CD14-positive monocyte (primary cell): ENCODE measurements at regions not wholly inside any gene's neighbourhood (a gene's known extent, or its start where the extent isn't known, plus 50 kb on each side); places are given as distances from the start of the nearest gene placed in this dataset.

Experiments used
- DNase-seq, 3 donors: peaks; one replicate each; pipeline ENCODE4 v3.0.0-alpha.2; 2011 to 2022
- H2AFZ ChIP-seq: 2 replicates; pipeline ENCODE4 v1.6.0; 2012; ENCODE audit warnings: mild to moderate bottlenecking, low read depth, low read length, inconsistent platforms; ENCODE audit not compliant: insufficient read depth, poor library complexity, severe bottlenecking
- H3K27ac ChIP-seq, 2 donors: 1 replicate in 1 of 2; 2 replicates in 1 of 2; pipeline ENCODE4 v1.5.1; 2012 to 2013; ENCODE audit warnings: low read length in 2 of 2, control low read depth in 1 of 2, inconsistent platforms in 1 of 2, low read depth in 1 of 2, mild to moderate bottlenecking in 1 of 2
- H3K27me3 ChIP-seq, 2 donors: one replicate each; pipeline versions ENCODE4 v1.6.0 to v1.6.1; 2011 to 2013; ENCODE audit warnings: low read length in 2 of 2; ENCODE audit not compliant: control insufficient read depth in 2 of 2, insufficient read depth in 2 of 2
- H3K36me3 ChIP-seq, 2 donors: replicated peaks in 1 of 2; 1 replicate in 1 of 2; 2 replicates in 1 of 2; pipeline versions ENCODE4 v1.5.1 to v1.6.1; 2012 to 2013; ENCODE audit warnings: low read length in 2 of 2, control low read depth in 1 of 2, inconsistent platforms in 1 of 2, mild to moderate bottlenecking in 1 of 2; ENCODE audit not compliant: insufficient read depth in 2 of 2, control insufficient read depth in 1 of 2
- H3K4me1 ChIP-seq, 2 donors: 1 replicate in 1 of 2; 2 replicates in 1 of 2; pipeline versions ENCODE4 v1.5.1 to v1.6.1; 2012 to 2013; ENCODE audit warnings: low read length in 2 of 2, control low read depth in 1 of 2, inconsistent platforms in 1 of 2, mild to moderate bottlenecking in 1 of 2, moderate library complexity in 1 of 2; ENCODE audit not compliant: insufficient read depth in 2 of 2, control insufficient read depth in 1 of 2
- H3K4me2 ChIP-seq: replicated peaks from 2 replicates; pipeline ENCODE3; 2012; ENCODE audit warnings: low read length, moderate library complexity, mild to moderate bottlenecking; ENCODE audit not compliant: poor library complexity, severe bottlenecking; ENCODE audit errors: extremely low read depth
- H3K4me3 ChIP-seq, 3 experiments: fragments of 200-600 bp in 1 of 3; sonication (generic) in 1 of 3; replicated peaks in 1 of 3; 1 replicate in 2 of 3; 2 replicates in 1 of 3; pipeline ENCODE4 v1.5.1; 2011 to 2013; ENCODE audit warnings: low read length in 3 of 3, mild to moderate bottlenecking in 3 of 3, control low read depth in 2 of 3, low read depth in 2 of 3, inconsistent platforms in 1 of 3, moderate library complexity in 1 of 3
- H3K79me2 ChIP-seq: 2 replicates; pipeline ENCODE4 v1.6.0; 2012; ENCODE audit warnings: mild to moderate bottlenecking, control low read depth, inconsistent platforms, low read length, moderate library complexity; ENCODE audit not compliant: insufficient read depth
- H3K9ac ChIP-seq: 2 replicates; pipeline ENCODE4 v1.6.0; 2017; ENCODE audit warnings: low read length, mild to moderate bottlenecking; ENCODE audit not compliant: insufficient read depth, poor library complexity, severe bottlenecking
- H3K9me3 ChIP-seq, 2 donors: replicated peaks in 1 of 2; 1 replicate in 1 of 2; 2 replicates in 1 of 2; pipeline versions ENCODE4 v1.5.1 to v1.6.1; 2012 to 2013; ENCODE audit warnings: low read length in 2 of 2, control low read depth in 1 of 2; ENCODE audit not compliant: control insufficient read depth in 1 of 2, insufficient read depth in 1 of 2
- H4K20me1 ChIP-seq: 2 replicates; pipeline ENCODE4 v1.6.0; 2012; ENCODE audit warnings: mild to moderate bottlenecking, low read length, control low read depth, moderate library complexity; ENCODE audit not compliant: insufficient read depth
- H3K27ac Mint-ChIP-seq, 7 donors: one replicate each; pipeline ENCODE4 v1.8.0; 2020; ENCODE audit warnings: mild to moderate bottlenecking in 7 of 7, mixed read lengths in 7 of 7, moderate library complexity in 6 of 7, inconsistent platforms in 2 of 7
- H3K27me3 Mint-ChIP-seq, 3 donors: one replicate each; pipeline ENCODE4 v1.8.0; 2021 to 2022; ENCODE audit warnings: low read depth in 3 of 3, mild to moderate bottlenecking in 3 of 3, mixed read lengths in 3 of 3, moderate library complexity in 3 of 3, inconsistent platforms in 1 of 3
- H3K36me3 Mint-ChIP-seq, 2 donors: one replicate each; pipeline ENCODE4 v1.8.0; 2020; ENCODE audit warnings: mixed read lengths in 2 of 2, inconsistent platforms in 1 of 2, mild to moderate bottlenecking in 1 of 2
- H3K4me1 Mint-ChIP-seq: one replicate; pipeline ENCODE4 v1.8.0; 2020; ENCODE audit warnings: mild to moderate bottlenecking, mixed read lengths
- H3K4me3 Mint-ChIP-seq, 2 donors: one replicate each; pipeline ENCODE4 v1.8.0; 2020; ENCODE audit warnings: mild to moderate bottlenecking in 2 of 2, mixed read lengths in 2 of 2, moderate library complexity in 1 of 2
- H3K9me3 Mint-ChIP-seq, 7 donors: one replicate each; pipeline ENCODE4 v1.8.0; 2020 to 2022; ENCODE audit warnings: mixed read lengths in 7 of 7, mild to moderate bottlenecking in 6 of 7, moderate library complexity in 6 of 7, inconsistent platforms in 2 of 7
- WGBS: methylation state at CpG from one replicate; pipeline ENCODE4 v1.1.5; 2013; ENCODE audit warnings: missing lambda C conversion rate; ENCODE audit not compliant: insufficient coverage; 5-methylcytosine and 5-hydroxymethylcytosine counted together
- intact Hi-C, 2 donors: fragments of 100-400 bp; cut with micrococcal nuclease; formaldehyde crosslinking; loops; one replicate each; pipeline versions ENCODE4 v1.15.0 to v1.15.1; 2023
- TF ChIP-seq, protein P1 (sequence below): fragments of 200-600 bp; IDR thresholded peaks from one replicate; pipeline ENCODE4 v1.8.0; 2022; ENCODE audit warnings: antibody characterized with exemption, mild to moderate bottlenecking

- peaks cover 6 to 29% (median 14%) of the 10 kb centered on the region in 7 donors for H3K9me3 Mint-ChIP-seq
- WGBS, result 62% methylated on average over 4 of the region's 7 CpGs
- Histone ChIP-seq H4K20me1 (no peaks in the 10 kb centered on the region), H3K9me3 (peaks cover 27 to 31% of the 10 kb centered on the region in 2 donors), H3K36me3 (no peaks in the 10 kb centered on the region), H3K4me3 (no peak overlapping the region), H3K4me2 (no peak overlapping the region), H3K27me3 (no peaks in the 10 kb centered on the region), H3K79me2 (no peaks in the 10 kb centered on the region), H3K27ac (no peak overlapping the region), H2AFZ (no peak overlapping the region), H3K9ac (no peak overlapping the region), H3K4me1 (no peaks in the 10 kb centered on the region)
- no peak for DNase-seq
- no peak overlapping the region for H3K4me3 Mint-ChIP-seq
- H3K4me1 Mint-ChIP-seq, result no peaks in the 10 kb centered on the region
- no peak overlapping the region for H3K27ac Mint-ChIP-seq
- TF ChIP-seq, protein P1, sequence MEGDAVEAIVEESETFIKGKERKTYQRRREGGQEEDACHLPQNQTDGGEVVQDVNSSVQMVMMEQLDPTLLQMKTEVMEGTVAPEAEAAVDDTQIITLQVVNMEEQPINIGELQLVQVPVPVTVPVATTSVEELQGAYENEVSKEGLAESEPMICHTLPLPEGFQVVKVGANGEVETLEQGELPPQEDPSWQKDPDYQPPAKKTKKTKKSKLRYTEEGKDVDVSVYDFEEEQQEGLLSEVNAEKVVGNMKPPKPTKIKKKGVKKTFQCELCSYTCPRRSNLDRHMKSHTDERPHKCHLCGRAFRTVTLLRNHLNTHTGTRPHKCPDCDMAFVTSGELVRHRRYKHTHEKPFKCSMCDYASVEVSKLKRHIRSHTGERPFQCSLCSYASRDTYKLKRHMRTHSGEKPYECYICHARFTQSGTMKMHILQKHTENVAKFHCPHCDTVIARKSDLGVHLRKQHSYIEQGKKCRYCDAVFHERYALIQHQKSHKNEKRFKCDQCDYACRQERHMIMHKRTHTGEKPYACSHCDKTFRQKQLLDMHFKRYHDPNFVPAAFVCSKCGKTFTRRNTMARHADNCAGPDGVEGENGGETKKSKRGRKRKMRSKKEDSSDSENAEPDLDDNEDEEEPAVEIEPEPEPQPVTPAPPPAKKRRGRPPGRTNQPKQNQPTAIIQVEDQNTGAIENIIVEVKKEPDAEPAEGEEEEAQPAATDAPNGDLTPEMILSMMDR, result no peak
- H3K27me3 Mint-ChIP-seq, result peaks cover 0 to 2% (median 0%) of the 10 kb centered on the region in 3 donors
- H3K36me3 Mint-ChIP-seq, result no peaks in the 10 kb centered on the region
- intact Hi-C loops, result loop anchor here in 1 of 2 donors (10.0 kb wide), 2 partner anchors 56 to 64 kb away; no protein-coding TSS in a partner anchor
Measured at GRCh38 chr16:49078571-49078970, 203.1 kb downstream of the CBLN1 start.

DNA sequence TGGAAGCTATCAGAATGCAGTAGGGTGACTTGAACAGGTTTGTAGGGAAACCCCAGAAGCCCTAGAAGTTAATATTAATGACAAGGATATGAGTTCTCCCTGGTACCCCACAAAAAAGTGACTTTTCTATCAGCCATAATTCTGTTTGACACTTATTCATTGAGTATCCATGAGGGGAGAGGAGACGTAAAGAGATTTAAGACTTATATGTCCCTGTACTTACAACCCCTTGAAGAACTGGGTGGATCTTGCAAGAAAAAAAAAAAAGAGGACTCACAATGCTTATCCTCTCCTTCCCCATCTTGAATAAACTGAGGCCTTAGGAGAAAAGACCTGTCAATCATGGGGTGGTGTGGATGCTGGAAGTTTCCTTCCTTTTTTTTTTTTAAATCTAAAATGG, 203.5 kb downstream of the CBLN1 start:
- H3K4me1 Mint-ChIP-seq, result no peaks in the 10 kb centered on the region
- WGBS, result no CpG with 5 or more reads among the region's 1 CpG

More for the DNA sequence above, 203.5 kb downstream of the CBLN1 start:
- Histone ChIP-seq H3K27ac (no peak overlapping the region), H3K4me1 (no peaks in the 10 kb centered on the region), H3K9me3 (peaks cover 27 to 31% of the 10 kb centered on the region in 2 donors), H3K36me3 (no peaks in the 10 kb centered on the region), H3K79me2 (no peaks in the 10 kb centered on the region), H3K27me3 (no peaks in the 10 kb centered on the region), H3K4me2 (no peak overlapping the region), H2AFZ (no peak overlapping the region), H3K9ac (no peak overlapping the region), H3K4me3 (no peak overlapping the region), H4K20me1 (no peaks in the 10 kb centered on the region)
- no peak overlapping the region for H3K4me3 Mint-ChIP-seq
- intact Hi-C loops, result loop anchor here in 1 of 2 donors (10.0 kb wide), 2 partner anchors 57 to 63 kb away; no protein-coding TSS in a partner anchor
- no peak for DNase-seq
- TF ChIP-seq, protein P1, result no peak
- no peak overlapping the region for H3K27ac Mint-ChIP-seq
- peaks cover 6 to 29% (median 14%) of the 10 kb centered on the region in 7 donors for H3K9me3 Mint-ChIP-seq
- H3K36me3 Mint-ChIP-seq, result no peaks in the 10 kb centered on the region
- peaks cover 0 to 2% (median 0%) of the 10 kb centered on the region in 3 donors for H3K27me3 Mint-ChIP-seq
